ENCODE measurements at regions not wholly inside any gene's neighbourhood (a gene's known extent, or its start where the extent isn't known, plus 50 kb on each side); places are given as distances from the start of the nearest gene placed in this dataset.

GRCh38 chr4:62302710-62303109 is 1102.6 kb downstream of the ADGRL3 start:
- TF ChIP-seq CTCF (conservative IDR thresholded peaks at IDR 0.05; ENCODE audit: low read length) (no peak), EZH2phosphoT487 (IDR thresholded peaks at IDR 0.05; ENCODE audit: borderline replicate concordance, low read depth, low read length) (no peak)

Measured in OCI-LY7 (cell line).